ENCODE measurements at regions not wholly inside any gene's neighbourhood (a gene's known extent, or its start where the extent isn't known, plus 50 kb on each side); places are given as distances from the start of the nearest gene placed in this dataset.
A peak's percentile ranks its signal among the peaks of the same experiment; 100 is the strongest.

- peak in 2 of 3 donors; percentile 8 to 16 for DNase-seq (ENCODE audit: low read depth in 3 of 3)
Measured at GRCh38 chr5:54717870-54718269, 200.3 kb downstream of the SNX18 start.

DNA sequence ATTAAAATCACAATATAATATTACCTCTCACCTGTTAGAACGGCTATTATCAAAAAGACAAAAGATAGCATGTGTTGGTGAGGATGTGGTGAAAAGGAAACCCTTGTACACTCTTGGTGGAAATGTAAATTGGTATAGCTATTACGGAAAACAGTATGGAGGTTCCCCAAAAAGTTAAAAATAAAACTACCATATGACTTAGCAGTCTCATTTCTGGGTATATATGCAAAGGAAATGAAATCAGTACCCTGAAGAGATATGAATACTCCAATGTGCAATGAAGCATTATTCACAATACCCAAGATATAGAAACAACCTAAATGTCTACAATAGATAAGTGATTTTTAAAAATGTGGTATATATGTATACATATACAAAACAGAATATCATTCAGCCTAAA, 199.9 kb downstream of the SNX18 start:
- DNase-seq (ENCODE audit: low read depth in 3 of 3), result no peak

DNA sequence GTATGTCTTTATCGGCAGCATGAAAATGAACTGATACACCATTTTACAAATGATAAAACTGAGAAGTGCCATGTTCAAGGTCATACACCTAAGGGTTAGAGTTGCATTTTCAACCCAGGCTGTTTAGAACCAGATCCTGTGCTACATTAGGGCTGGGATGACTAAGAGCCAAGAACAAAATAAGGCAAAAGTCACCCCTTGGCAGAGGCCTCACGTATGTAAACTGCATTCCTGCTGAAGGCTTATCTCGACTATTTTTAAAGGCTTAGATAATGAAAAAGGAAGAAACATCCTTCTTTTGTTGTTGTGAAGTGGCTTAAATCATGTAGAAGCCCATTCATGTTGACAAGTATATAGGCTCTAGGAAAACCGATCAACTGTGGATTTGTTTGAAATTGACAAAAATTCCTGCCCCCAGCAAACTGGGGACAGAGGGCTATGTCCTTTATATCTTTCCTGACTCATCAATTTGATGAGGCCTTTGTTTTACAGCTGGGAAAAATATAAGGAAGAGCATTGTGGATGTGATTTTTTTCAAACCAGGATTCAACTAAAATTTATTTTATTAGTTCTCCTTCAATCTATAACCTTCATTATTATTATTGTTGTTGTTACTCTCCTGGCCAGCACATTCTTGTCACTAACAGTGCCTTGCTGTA, 196.5 kb downstream of the SNX18 start:
- no peak for DNase-seq (ENCODE audit: low read depth in 3 of 3)

- no peak for DNase-seq (ENCODE audit: low read depth in 3 of 3)
Measured at GRCh38 chr5:54709096-54709495, 191.5 kb downstream of the SNX18 start.

DNA sequence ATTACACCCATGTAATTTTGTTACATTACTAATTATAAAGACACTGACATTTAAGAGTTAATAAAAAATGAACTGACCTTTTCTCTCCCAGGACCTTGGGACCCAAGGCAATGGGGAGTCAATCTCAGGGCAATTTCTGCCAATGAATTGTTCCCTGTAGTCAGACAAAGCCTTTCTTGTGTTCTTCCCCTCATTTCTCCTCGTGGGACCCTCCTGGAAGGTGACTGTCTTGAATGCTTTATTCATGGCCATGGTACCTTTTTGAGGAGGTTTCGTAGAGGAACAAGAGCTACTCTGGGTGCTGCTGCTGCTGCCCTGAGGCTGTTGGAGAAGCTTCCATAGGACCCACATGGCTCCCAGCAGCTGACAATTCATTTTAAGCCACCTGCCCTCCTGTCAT, 190.3 kb downstream of the SNX18 start:
- no peak for DNase-seq (ENCODE audit: low read depth in 3 of 3)

DNA sequence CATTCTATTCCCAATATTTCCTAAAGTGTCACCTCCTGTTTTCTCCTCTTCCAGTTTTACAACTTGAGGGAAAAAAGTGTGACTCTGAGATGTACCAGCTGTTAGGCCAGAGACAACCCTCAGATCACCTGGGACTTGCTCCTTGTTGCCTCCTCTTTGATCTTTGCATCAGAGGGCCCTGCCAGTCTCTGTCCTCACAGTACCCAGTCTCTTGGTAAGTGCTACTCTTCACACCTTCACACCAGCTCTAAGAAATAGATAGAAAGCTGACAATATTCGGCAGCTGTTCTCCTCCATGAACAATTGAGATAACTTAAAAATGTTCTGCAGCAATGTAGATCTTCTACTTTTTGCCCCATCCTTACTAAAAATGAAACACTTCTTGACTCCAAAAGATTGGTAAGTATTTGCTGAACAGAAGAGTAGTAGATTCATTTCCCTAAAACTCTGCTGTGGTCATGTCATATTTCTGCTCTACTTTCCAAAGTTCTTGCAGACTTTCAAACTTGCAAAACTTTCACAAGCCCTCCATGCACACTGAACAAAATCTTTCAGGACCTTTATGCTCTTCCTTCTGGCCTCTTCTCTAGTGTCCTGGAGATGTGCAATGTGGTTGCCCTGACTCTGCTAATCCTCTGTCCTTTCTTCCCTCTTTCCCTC, 188.6 kb downstream of the SNX18 start:
- no peak for DNase-seq (ENCODE audit: low read depth in 3 of 3)

GRCh38 chr5:54704825-54705224, 187.3 kb downstream of the SNX18 start:
- DNase-seq (ENCODE audit: low read depth in 3 of 3), result no peak

GRCh38 chr5:54704333-54704732, 186.8 kb downstream of the SNX18 start:
- DNase-seq (ENCODE audit: low read depth in 3 of 3), result no peak

DNA sequence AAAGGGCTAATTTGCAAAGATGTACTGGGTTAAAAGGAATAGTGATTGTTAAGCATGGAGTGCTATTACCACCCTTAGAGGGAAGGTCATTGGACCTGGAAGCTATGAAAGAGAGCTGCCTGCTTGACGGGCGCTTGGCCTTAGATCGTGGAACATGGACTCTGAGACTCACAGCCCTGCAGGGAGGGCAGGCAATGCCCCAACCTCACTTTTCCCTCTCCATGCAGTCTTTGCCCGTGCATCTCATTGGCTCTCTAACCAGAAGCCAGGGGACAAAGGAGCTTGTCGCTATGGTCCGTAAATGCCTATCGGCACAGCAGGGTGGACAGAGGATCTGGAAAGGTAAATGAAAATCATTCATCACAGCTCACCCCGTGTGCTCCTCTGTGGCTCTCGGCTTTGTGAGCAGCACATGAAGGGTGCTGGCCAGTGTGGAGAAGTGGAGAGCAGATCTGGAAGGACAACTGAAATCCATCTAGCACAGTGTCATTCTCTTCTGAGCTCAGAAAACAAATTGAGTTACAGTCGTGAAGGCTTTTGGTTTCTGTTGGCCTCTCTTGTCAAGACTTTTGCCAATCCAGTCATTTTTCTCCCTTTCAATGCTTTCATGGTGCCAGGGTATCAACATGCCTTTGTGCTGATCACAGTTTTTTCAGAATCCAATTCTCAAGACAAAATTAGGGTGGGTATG, 186.2 kb downstream of the SNX18 start:
- DNase-seq (ENCODE audit: low read depth in 3 of 3), result no peak

GRCh38 chr5:54703133-54703532, 185.6 kb downstream of the SNX18 start:
- DNase-seq (ENCODE audit: low read depth in 3 of 3), result no peak

DNA sequence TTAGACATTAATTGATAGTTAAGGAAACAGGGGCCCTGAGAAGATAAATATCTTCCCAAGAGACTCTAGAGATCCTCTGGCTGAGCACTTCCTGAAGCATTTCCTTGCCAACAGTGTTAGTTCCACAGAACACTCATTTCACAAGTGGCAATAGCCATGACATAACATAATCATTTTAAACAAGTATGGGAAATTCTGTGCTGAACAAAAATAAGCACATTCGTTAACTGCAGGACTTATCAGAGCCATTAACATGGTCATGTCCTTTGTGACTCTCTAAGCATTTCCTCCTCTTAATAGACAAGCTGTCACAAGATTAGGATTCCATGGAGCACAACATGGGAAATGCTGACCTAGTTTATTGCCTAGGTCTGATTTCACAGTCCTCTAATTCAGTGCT, 184.9 kb downstream of the SNX18 start:
- no peak for DNase-seq (ENCODE audit: low read depth in 3 of 3)

DNA sequence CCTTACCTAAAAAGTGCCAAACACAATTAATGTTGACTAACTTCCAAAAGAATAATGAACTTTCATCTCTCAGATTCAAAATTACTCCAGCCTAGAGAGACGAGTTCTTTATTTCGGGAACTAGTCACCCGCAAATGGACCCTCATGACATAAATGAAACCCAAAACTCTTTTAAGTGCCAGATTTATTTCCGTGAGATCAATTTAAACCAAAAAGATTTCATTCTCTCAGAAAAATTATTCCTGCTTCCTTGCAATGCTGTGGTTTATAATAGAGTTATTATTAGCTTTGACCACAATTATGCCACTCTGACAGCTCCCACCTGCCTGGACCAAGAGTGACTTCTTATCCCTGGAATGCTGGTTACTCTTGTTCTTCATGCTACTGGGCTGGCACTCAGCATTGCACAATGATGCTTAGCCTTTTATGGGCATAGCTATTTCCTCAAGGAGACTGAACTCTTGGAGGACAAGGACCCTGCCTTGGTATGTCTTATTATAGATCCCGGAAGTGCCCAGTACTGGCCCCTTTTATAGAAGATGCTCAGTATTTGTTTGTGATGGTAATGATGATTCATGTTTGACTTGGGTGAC, 183.5 kb downstream of the SNX18 start:
- DNase-seq (ENCODE audit: low read depth in 3 of 3), result no peak

DNA sequence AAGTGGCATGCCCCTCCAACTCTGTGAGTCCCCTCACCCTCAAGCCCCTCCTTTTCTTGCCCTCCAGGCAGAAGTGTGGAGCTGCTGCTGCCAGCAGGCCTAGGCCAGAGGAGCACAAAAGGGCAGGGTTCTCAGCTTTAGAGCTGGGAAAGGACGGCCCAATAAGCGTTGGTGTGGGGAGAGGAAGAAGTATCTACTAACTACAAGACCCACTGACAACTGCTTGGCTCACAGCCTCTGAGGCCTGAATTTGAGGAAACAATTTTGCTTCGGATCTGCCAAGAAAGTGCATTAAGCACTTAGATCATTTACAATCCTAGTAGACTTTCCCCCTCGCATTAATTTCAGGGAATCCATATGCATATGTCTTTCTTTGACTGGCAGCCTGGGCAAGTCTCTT, 179.4 kb downstream of the SNX18 start:
- no peak for DNase-seq (ENCODE audit: low read depth in 3 of 3)

DNA sequence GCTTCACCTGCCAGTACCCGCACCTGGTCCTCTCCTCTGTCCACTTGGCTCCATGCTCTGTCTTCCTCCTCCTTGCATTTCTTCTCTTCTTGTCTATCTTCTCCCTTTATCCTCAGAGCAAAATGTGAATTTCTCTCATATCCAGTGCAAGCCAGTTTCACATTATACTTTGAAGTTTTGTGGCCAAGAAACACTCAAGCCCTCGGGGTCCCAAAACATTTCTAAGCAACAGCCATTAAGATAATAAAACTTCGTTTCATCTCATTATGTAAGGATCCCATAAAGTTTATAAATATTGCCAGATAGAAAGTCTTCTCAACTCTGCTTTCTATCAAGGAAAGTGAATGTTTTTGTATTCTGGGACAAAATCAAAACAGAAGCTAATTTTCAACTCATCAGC, 178.8 kb downstream of the SNX18 start:
- no peak for DNase-seq (ENCODE audit: low read depth in 3 of 3)

DNA sequence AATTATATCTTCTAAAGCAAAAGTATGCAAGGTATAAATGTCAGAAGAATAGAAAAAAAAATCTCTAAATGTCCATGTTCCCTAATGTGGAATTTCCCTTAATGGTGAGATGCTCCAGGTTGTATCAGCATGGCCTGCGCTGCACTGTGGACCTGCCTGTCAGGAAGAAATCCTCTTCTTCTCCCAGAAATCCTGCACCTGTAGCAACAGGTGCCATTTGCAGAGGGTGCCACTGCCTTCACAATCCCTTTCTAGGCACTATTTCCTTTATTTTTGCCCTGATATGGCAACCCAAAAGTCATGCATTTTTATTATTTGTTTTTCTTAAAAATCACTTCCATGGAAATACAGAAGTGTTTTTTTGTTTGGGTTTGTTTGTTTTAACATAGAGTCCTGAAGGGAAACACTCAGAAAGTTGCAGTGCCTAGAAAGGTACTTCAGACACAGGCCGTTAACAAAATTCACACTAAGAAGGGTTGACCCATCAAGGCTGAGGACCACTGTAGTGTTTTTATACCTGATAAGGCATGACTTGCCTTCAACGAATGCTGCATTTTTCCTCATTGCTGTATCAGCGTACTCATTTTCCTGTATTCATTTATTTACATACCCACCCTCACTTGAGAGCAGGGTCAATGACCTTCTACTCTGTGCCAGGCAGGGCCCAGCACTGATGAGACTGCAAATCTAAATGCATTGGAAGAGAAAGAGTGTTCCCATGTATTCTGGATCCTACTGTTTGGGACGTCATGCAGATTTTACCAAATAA, 177.8 kb downstream of the SNX18 start:
- no peak for DNase-seq (ENCODE audit: low read depth in 3 of 3)

DNA sequence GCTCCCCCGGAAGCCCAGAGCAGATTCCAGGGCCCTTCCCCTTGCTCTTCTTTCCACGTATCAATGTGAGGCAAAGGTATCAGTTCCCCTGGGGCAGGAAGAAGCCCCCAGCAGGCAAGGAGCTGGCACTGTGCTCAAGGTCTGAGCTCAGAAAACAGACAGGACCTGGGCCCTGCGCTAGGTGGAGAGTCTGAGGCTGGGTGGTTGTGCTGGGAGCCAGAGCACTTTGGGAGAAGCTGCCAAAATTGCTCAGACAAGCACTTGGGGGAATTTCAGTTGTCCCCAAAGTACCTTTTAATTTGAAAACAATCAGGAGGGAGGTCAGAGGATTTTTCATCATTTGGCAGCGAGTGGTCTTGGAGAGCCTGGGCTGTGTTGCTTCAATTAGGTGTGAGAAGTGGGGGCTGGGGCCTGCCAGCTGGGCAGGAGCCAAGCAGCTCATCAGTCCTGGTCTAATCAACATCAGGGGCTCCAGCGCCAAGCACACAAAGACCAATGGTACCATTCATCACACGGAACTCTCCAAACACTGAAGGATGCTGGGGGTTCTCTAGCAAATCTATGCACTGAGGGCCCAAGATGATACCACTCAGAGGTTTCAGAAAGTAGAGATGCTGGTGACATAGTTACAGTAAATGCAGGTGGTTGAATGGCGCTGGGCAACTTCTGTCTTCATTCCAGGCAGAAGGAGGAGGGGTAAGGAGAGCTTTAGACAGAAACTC, 176.5 kb downstream of the SNX18 start:
- no peak for DNase-seq (ENCODE audit: low read depth in 3 of 3)

DNA sequence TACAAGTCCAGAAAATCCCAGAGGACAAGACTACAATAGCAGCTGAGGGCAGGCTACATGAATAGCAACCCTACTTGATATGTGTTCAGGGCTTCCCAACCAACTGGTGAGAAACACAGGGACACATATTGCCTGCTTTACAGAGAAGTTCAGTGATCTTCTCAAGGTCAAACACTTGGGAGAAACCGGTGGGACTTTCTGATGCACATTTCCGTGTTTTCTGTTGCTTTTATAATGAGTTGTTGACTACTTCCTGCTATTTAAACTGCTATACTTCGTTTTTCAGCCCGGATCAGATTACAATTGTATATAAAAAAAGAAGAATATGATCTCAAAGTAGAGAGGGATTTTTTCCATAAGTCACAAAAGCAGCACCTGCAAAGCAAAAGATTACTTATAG, 175.1 kb downstream of the SNX18 start:
- no peak for DNase-seq (ENCODE audit: low read depth in 3 of 3)

DNA sequence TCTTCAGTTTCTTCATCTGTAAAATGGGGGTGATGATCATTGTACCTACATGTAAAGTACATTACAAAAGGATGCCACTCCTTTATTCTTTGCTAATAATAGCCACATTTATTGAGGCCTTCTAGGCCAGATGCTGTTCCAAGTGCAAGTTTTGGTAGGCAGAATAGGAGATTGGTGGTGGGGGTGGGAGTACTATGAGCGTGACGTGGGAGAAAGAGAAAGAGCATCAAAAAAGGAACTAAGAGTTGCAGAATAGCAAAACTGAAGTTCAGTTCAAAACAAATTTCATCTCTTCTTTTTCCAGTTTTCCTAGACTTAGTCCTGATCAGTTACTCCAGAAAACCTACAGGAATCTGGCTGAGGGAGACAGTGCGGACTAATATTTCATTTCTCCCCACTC, 174.1 kb downstream of the SNX18 start:
- no peak for DNase-seq (ENCODE audit: low read depth in 3 of 3)

GRCh38 chr5:54689411-54690251, 172.1 kb downstream of the SNX18 start:
- DNase-seq (ENCODE audit: low read depth in 3 of 3), result no peak

DNA sequence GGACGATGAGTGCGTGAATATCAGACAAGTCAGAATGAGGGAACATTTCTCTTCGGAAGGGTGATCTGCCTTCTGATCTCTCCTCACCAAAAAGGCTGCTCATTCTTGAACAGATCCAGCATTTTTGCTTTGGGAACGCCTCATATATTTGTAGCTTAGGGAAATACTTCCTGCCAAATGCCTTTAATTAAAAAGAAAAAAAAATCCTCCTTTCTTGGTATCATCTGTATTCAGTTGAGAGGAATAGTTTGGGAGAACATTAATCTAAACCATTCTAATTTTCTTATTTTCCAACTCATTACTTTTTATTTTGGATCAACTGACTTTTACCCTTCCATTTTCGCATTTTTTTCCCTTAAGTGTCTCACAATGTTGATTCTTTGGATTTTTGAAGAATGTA, 163.4 kb downstream of the SNX18 start:
- DNase-seq (ENCODE audit: low read depth in 3 of 3), result no peak

- DNase-seq (ENCODE audit: low read depth in 3 of 3), result no peak
Measured at GRCh38 chr5:54679686-54680085, 162.1 kb downstream of the SNX18 start.
